Neuronal stem cell (in vitro differentiated cells): ENCODE measurements at regions not wholly inside any gene's neighbourhood (a gene's known extent, or its start where the extent isn't known, plus 50 kb on each side); places are given as distances from the start of the nearest gene placed in this dataset.

ENCODE experiments used
- DNase-seq: peaks from one replicate; pipeline ENCODE4 v3.0.0-alpha.2; 2013; ENCODE audit warnings: low spot score
- H2AFZ ChIP-seq: one replicate; pipeline ENCODE4 v1.6.1; 2013; ENCODE audit warnings: mild to moderate bottlenecking, low read length, inconsistent platforms
- H2AK5ac ChIP-seq: 2 replicates; pipeline ENCODE4 v1.6.1; 2013; ENCODE audit warnings: low read depth, mild to moderate bottlenecking, inconsistent platforms, low read length, moderate library complexity, mixed read lengths
- H2BK120ac ChIP-seq: 2 replicates; pipeline ENCODE4 v1.6.1; 2013; ENCODE audit warnings: low read depth, mild to moderate bottlenecking, inconsistent platforms, low read length, moderate library complexity, mixed read lengths
- H2BK12ac ChIP-seq: one replicate; pipeline ENCODE4 v1.6.1; 2013; ENCODE audit warnings: low read length, inconsistent platforms
- H2BK15ac ChIP-seq: 2 replicates; pipeline ENCODE4 v1.6.1; 2013; ENCODE audit warnings: mild to moderate bottlenecking, low read length, inconsistent platforms, mixed read lengths
- H2BK5ac ChIP-seq: one replicate; pipeline ENCODE4 v1.6.1; 2013; ENCODE audit warnings: inconsistent platforms, mild to moderate bottlenecking, low read length, moderate library complexity
- H3K14ac ChIP-seq: one replicate; pipeline ENCODE4 v1.6.1; 2013; ENCODE audit warnings: low read length, inconsistent platforms
- H3K18ac ChIP-seq: 2 replicates; pipeline ENCODE4 v1.6.1; 2013; ENCODE audit warnings: low read length, inconsistent platforms
- H3K23ac ChIP-seq: 2 replicates; pipeline ENCODE4 v1.6.1; 2013; ENCODE audit warnings: low read depth, mild to moderate bottlenecking, mixed read lengths, low read length, inconsistent platforms; ENCODE audit not compliant: poor library complexity
- H3K27ac ChIP-seq: replicated peaks from 3 replicates; pipeline ENCODE4 v1.5.1; 2013; ENCODE audit warnings: low read length, inconsistent platforms
- H3K27me3 ChIP-seq, 3 experiments: 2 replicates each; pipeline ENCODE4 v1.6.1; 2013; ENCODE audit warnings: low read length in 3 of 3, mild to moderate bottlenecking in 2 of 3, inconsistent platforms in 1 of 3, low read depth in 1 of 3, mixed read lengths in 1 of 3, moderate library complexity in 1 of 3; ENCODE audit not compliant: control insufficient read depth in 3 of 3, insufficient read depth in 3 of 3
- H3K36me3 ChIP-seq, 2 donors: replicated peaks in 1 of 2; 2 replicates each; pipeline ENCODE4 v1.6.1; 2013; ENCODE audit warnings: low read length in 2 of 2; ENCODE audit not compliant: control insufficient read depth in 2 of 2, insufficient read depth in 2 of 2
- H3K4ac ChIP-seq: 2 replicates; pipeline ENCODE4 v1.6.1; 2013; ENCODE audit warnings: inconsistent platforms, mild to moderate bottlenecking, low read length, moderate library complexity
- H3K4me1 ChIP-seq, 2 donors: 1 replicate in 1 of 2; 2 replicates in 1 of 2; pipeline ENCODE4 v1.6.1; 2013; ENCODE audit warnings: low read length in 2 of 2, low read depth in 1 of 2; ENCODE audit not compliant: control insufficient read depth in 2 of 2, insufficient read depth in 1 of 2
- H3K4me2 ChIP-seq: one replicate; pipeline ENCODE4 v1.6.1; 2013; ENCODE audit warnings: mild to moderate bottlenecking, low read length, inconsistent platforms; ENCODE audit not compliant: insufficient read depth, poor library complexity, severe bottlenecking
- H3K4me3 ChIP-seq, 2 donors: 2 replicates each; pipeline ENCODE4 v1.5.1; 2013; ENCODE audit warnings: low read length in 2 of 2, mild to moderate bottlenecking in 2 of 2, inconsistent platforms in 1 of 2, moderate library complexity in 1 of 2
- H3K79me1 ChIP-seq: one replicate; pipeline ENCODE4 v1.6.1; 2013; ENCODE audit warnings: low read depth, mild to moderate bottlenecking, inconsistent platforms, low read length, moderate library complexity
- H3K9ac ChIP-seq: one replicate; pipeline ENCODE4 v1.6.1; 2013; ENCODE audit warnings: mild to moderate bottlenecking, low read depth, low read length, inconsistent platforms; ENCODE audit not compliant: poor library complexity
- H3K9me3 ChIP-seq, 2 donors: replicated peaks in 1 of 2; 2 replicates each; pipeline versions ENCODE3 to v1.6.1; 2013; ENCODE audit warnings: low read length in 2 of 2, mild to moderate bottlenecking in 2 of 2, inconsistent platforms in 1 of 2, low read depth in 1 of 2, mixed read lengths in 1 of 2, moderate library complexity in 1 of 2; ENCODE audit not compliant: control insufficient read depth in 2 of 2, insufficient read depth in 1 of 2
- H4K8ac ChIP-seq: one replicate; pipeline ENCODE4 v1.6.1; 2013; ENCODE audit warnings: low read depth, mild to moderate bottlenecking, inconsistent platforms, low read length, moderate library complexity
- H4K91ac ChIP-seq: one replicate; pipeline ENCODE4 v1.6.1; 2013; ENCODE audit warnings: low read length, low read depth, mild to moderate bottlenecking, inconsistent platforms; ENCODE audit not compliant: poor library complexity
- WGBS, 2 donors: extraction: QIAGEN DNeasy Blood & Tissue Kit; methylation state at CpG; one replicate each; pipeline ENCODE4 v1.1.7; 2013; ENCODE audit warnings: missing lambda C conversion rate in 2 of 2, mixed read lengths in 1 of 2; ENCODE audit not compliant: insufficient read length in 2 of 2, insufficient replicate concordance in 1 of 2; ENCODE audit errors: extremely low coverage in 2 of 2; 5-methylcytosine and 5-hydroxymethylcytosine counted together

DNA sequence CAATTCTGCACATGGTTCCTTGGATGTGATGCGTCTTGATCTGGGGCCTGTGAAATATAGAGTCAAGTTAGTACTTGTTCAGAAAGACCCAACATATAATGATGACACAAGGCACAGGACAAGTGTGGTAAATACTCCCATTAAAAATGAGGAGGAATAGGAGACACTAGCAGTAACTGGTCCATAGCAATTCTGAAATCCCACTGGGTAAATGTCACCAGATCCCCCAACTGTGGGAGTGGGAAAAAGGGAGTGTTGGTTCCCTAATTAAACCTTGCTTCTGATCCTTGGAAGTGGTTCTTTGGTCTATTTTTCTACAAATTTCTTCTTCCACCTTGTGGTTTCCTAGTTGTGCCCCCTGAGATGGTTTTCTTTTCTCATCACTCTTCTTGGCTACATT is 62.5 kb upstream of the NRP1 start:
- Histone ChIP-seq H3K4me2 (no peak overlapping the region), H3K27ac (no peak overlapping the region), H3K27me3 (no peaks in the 10 kb centered on the region), H3K9ac (no peak overlapping the region), H3K4ac (no peak overlapping the region), H3K9me3 (peaks cover 0 to 13% of the 10 kb centered on the region in 2 donors), H2BK5ac (no peak overlapping the region), H2BK120ac (no peak overlapping the region), H3K18ac (no peak overlapping the region), H3K36me3 (no peaks in the 10 kb centered on the region), H3K79me1 (no peaks in the 10 kb centered on the region), H3K23ac (no peak overlapping the region), H4K8ac (no peak overlapping the region), H3K4me3 (no peak overlapping the region), H2AK5ac (no peak overlapping the region), H3K4me1 (peaks cover 0 to 2% of the 10 kb centered on the region in 2 donors), H2BK12ac (no peak overlapping the region), H2BK15ac (no peak overlapping the region), H3K14ac (no peak overlapping the region), H4K91ac (no peak overlapping the region), H2AFZ (no peak overlapping the region)
- DNase-seq: no peak
- no CpG with 5 or more reads among the region's 1 CpG for WGBS, 2 donors

GRCh38 chr10:33396279-33396678 is 61.8 kb upstream of the NRP1 start:
- Histone ChIP-seq H3K9ac (no peak overlapping the region), H4K91ac (no peak overlapping the region), H2AK5ac (no peak overlapping the region), H3K4ac (no peak overlapping the region), H3K4me2 (no peak overlapping the region), H3K14ac (no peak overlapping the region), H2BK12ac (no peak overlapping the region), H2BK5ac (no peak overlapping the region), H4K8ac (no peak overlapping the region), H2AFZ (no peak overlapping the region), H3K79me1 (no peaks in the 10 kb centered on the region), H3K4me3 (no peak overlapping the region), H3K27me3 (no peaks in the 10 kb centered on the region), H3K27ac (no peak overlapping the region), H3K23ac (no peak overlapping the region), H2BK120ac (no peak overlapping the region), H3K4me1 (peaks cover 0 to 6% of the 10 kb centered on the region in 2 donors), H3K9me3 (peaks cover 0 to 13% of the 10 kb centered on the region in 2 donors), H3K18ac (no peak overlapping the region), H3K36me3 (no peaks in the 10 kb centered on the region), H2BK15ac (no peak overlapping the region)
- DNase-seq: no peak
- WGBS, 2 donors: no CpG with 5 or more reads among the region's 3 CpGs

GRCh38 chr10:33395201-33395600 is 60.7 kb upstream of the NRP1 start:
- WGBS, 2 donors: no CpG with 5 or more reads among the region's 1 CpG
- Histone ChIP-seq H3K4ac (no peak overlapping the region), H2BK12ac (no peak overlapping the region), H3K79me1 (no peaks in the 10 kb centered on the region), H2BK5ac (no peak overlapping the region), H3K4me3 (no peak overlapping the region), H2BK15ac (no peak overlapping the region), H3K18ac (no peak overlapping the region), H4K91ac (no peak overlapping the region), H3K9me3 (peaks cover 0 to 13% of the 10 kb centered on the region in 2 donors), H4K8ac (no peak overlapping the region), H3K27ac (no peak overlapping the region), H2AK5ac (no peak overlapping the region), H2BK120ac (no peak overlapping the region), H2AFZ (no peak overlapping the region), H3K14ac (no peak overlapping the region), H3K23ac (no peak overlapping the region), H3K27me3 (no peaks in the 10 kb centered on the region), H3K4me2 (no peak overlapping the region), H3K4me1 (peaks cover 0 to 6% of the 10 kb centered on the region in 2 donors), H3K36me3 (no peaks in the 10 kb centered on the region), H3K9ac (no peak overlapping the region)
- DNase-seq: no peak

DNA sequence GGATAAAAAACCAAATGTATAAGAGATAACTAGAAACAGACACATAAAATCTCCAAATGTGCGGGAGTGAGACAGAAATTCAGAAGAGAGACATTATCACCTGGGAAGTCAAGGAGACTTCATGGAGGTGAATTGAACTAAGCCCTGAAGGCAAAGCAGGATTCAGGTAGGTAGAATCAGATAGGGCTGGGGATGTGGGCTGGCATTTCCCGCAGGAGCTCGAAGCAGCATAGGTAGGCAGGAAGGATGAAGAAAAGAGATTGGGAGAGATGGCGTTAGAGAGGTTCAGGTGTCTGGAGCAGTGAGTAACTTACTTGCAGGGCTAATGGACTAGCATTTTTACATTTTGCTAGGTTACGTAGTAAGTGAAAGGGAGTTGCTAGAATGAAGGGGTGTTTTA is 58.2 kb upstream of the NRP1 start:
- Histone ChIP-seq H2AK5ac (no peak overlapping the region), H3K36me3 (no peaks in the 10 kb centered on the region), H4K91ac (no peak overlapping the region), H2BK15ac (no peak overlapping the region), H3K4me2 (no peak overlapping the region), H3K27ac (no peak overlapping the region), H2BK12ac (no peak overlapping the region), H3K14ac (no peak overlapping the region), H3K18ac (no peak overlapping the region), H3K27me3 (no peaks in the 10 kb centered on the region), H3K9me3 (peaks cover 0 to 17% of the 10 kb centered on the region in 2 donors), H3K23ac (no peak overlapping the region), H3K4ac (no peak overlapping the region), H2BK5ac (no peak overlapping the region), H4K8ac (no peak overlapping the region), H2AFZ (no peak overlapping the region), H3K79me1 (no peaks in the 10 kb centered on the region), H2BK120ac (no peak overlapping the region), H3K4me1 (peaks cover 0 to 6% of the 10 kb centered on the region in 2 donors), H3K4me3 (no peak overlapping the region), H3K9ac (no peak overlapping the region)
- DNase-seq: no peak
- no CpG with 5 or more reads among the region's 5 CpGs for WGBS, 2 donors
